ENCODE measurements at regions not wholly inside any gene's neighbourhood (a gene's known extent, or its start where the extent isn't known, plus 50 kb on each side); places are given as distances from the start of the nearest gene placed in this dataset.

DNA sequence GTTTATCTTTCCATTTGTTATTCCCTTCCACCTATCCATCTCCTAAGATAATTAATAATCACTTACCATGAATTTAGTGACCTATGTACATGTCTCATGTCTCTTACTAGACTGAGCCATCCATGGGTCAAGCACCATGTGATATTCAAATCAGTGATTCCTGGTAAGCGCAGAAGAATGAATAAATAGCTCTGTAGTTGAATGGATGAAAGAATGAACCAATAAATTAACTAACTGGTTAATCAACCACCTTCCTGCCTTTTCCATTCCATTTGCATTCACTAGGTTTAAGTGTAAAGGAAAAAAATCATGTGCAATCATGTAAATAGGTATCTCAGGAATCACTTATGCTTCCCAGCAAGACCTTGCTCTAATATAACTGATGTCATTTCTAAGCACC lies 779.5 kb downstream of the NTRK3 start:
- H3K36me3 ChIP-seq (ENCODE audit: control insufficient read depth in 2 of 4, insufficient read depth in 4 of 4, low read length in 3 of 4) = no peaks in the 10 kb centered on the region
- H4K20me1 ChIP-seq (replicated peaks in 1 of 2; ENCODE audit: control insufficient read depth in 1 of 2, insufficient read depth in 2 of 2, low read length in 2 of 2) = no peaks in the 10 kb centered on the region
- no peaks in the 10 kb centered on the region for H3K23me2 ChIP-seq (ENCODE audit: low read depth, low read length)
- no peak overlapping the region for H2AK5ac ChIP-seq (ENCODE audit: low read depth, low read length)
- H2BK5ac ChIP-seq (ENCODE audit: low read depth, low read length) = no peak overlapping the region
- FAIRE-seq (no peak), DNase-seq (ENCODE audit: low read depth in 1 of 2, low spot score in 2 of 2) (no peak)
- POLR2A ChIA-PET (ENCODE audit: partially characterized antibody) = no interaction called here
- H4K8ac ChIP-seq (ENCODE audit: extremely low read depth, insufficient read depth, low read length) = no peak overlapping the region
- H3K23ac ChIP-seq (ENCODE audit: insufficient read length) = no peak overlapping the region
- H3K79me2 ChIP-seq (ENCODE audit: control insufficient read depth in 1 of 2, insufficient read depth in 2 of 2, low read length in 2 of 2) = no peaks in the 10 kb centered on the region
- H3K4me1 ChIP-seq (replicated peaks in 1 of 4; ENCODE audit: control insufficient read depth in 3 of 4, insufficient read depth in 4 of 4, low read length in 3 of 4) = peaks cover 0 to 3% (median 0%) of the 10 kb centered on the region in 4 experiments; a peak in 2 of 7 replicates
- no peak overlapping the region for H2AFZ ChIP-seq (ENCODE audit: low read length)
- H2BK15ac ChIP-seq (ENCODE audit: low read length) = no peak overlapping the region
- CTCF ChIA-PET (ENCODE audit: partially characterized antibody) = no interaction called here
- no peak overlapping the region for H3K27ac ChIP-seq (ENCODE audit: low read depth, low read length)
- no peak overlapping the region for H3K18ac ChIP-seq (ENCODE audit: extremely low read depth, low read length)
- H4K5ac ChIP-seq (ENCODE audit: insufficient read length, low read depth, low read length) = no peak overlapping the region
- no peaks in the 10 kb centered on the region for H3K79me1 ChIP-seq (ENCODE audit: low read depth, low read length)
- no peak overlapping the region for H3K4me2 ChIP-seq (ENCODE audit: insufficient read depth in 1 of 2, low read depth in 2 of 2, low read length in 2 of 2)
- no peak overlapping the region for H3K4ac ChIP-seq (replicated peaks; ENCODE audit: insufficient read length, low read depth, low read length)
- 100% methylated on average over 1 of the region's 1 CpG; no CpG with 5 or more reads in 1 of the 2 experiments for WGBS, 2 experiments (ENCODE audit: extremely low coverage in 1 of 2, insufficient coverage in 1 of 2, insufficient read length in 1 of 2, insufficient replicate concordance in 2 of 2, low coverage in 1 of 2, low lambda C conversion rate in 2 of 2, missing lambda C conversion rate in 1 of 2)
- no peak overlapping the region for H2BK12ac ChIP-seq (ENCODE audit: low read depth, low read length)
- no peak overlapping the region for H2BK120ac ChIP-seq (replicated peaks; ENCODE audit: low read depth, low read length)
- H4K91ac ChIP-seq (replicated peaks; ENCODE audit: insufficient read length, low read length) = no peak overlapping the region
- no peaks in the 10 kb centered on the region for H3K9me3 ChIP-seq (ENCODE audit: insufficient read depth in 2 of 2, low read depth in 1 of 2, low read length in 1 of 2)
- H3K27me3 ChIP-seq (replicated peaks in 1 of 4; ENCODE audit: control insufficient read depth in 3 of 4, extremely low read depth in 1 of 4, insufficient read depth in 3 of 4, low read length in 3 of 4) = no peaks in the 10 kb centered on the region
- no peak overlapping the region for H3K9ac ChIP-seq (replicated peaks in 1 of 4; ENCODE audit: extremely low read depth in 1 of 4, low read depth in 3 of 4, low read length in 3 of 4)
- H2BK20ac ChIP-seq (ENCODE audit: low read length) = no peak overlapping the region
- H3K4me3 ChIP-seq (ENCODE audit: extremely low read depth in 1 of 4, insufficient read depth in 2 of 4, low read depth in 3 of 4, low read length in 4 of 4) = no peak overlapping the region
- no peak overlapping the region for H3K14ac ChIP-seq (ENCODE audit: insufficient read length)
- TF ChIP-seq RFX5 (IDR thresholded peaks at IDR 0.05; ENCODE audit: borderline replicate concordance, low read depth, low read length) (no peak), YY1 (IDR thresholded peaks at IDR 0.05; ENCODE audit: low read depth, low read length) (no peak), SP1 (IDR thresholded peaks at IDR 0.05; ENCODE audit: low read depth, low read length) (no peak)
- no peak overlapping the region for H3K56ac ChIP-seq (replicated peaks; ENCODE audit: insufficient read length, low read depth, low read length)
